ENCODE measurements at regions not wholly inside any gene's neighbourhood (a gene's known extent, or its start where the extent isn't known, plus 50 kb on each side); places are given as distances from the start of the nearest gene placed in this dataset.

DNA sequence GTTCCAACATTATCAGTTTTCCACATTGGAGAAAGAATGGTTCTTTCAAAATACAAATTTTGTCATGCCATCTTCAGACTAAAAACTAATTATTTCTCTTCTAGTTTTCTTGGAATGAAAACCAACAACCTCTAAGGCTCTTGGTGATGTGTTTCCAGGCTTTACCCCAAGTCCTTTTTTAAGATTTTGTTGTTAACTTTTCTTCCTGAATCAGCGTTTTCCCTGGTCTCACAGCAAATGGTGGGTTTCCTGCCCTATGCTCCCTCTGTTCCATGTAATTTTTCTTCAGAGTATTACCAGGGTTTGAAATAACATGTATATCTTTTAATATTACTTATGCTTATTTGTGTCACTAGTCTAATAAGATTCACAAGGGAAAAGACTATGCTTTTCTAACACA is 1311.9 kb downstream of the LRFN5 start:
- DNase-seq (ENCODE audit: low read depth) = no peak

DNA sequence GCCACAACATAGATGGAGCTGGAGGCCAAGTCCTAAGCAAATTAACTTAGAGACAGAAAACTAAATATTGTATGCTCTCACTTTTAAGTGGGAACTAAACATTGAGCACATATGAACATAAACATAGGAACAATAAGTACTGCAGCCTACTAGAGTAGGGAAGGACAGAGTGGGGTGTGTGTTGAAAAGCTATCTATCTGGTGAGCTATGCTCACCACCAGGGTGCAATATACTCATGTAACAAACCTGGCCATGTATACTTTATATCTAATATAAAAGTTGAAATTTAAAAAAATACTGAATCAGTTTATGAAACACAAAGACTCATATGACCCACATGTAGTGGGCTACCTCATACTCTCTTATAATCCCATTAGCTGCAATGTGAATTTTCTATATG is 1305.0 kb downstream of the LRFN5 start:
- peak; percentile 17 for DNase-seq (ENCODE audit: low read depth)

DNA sequence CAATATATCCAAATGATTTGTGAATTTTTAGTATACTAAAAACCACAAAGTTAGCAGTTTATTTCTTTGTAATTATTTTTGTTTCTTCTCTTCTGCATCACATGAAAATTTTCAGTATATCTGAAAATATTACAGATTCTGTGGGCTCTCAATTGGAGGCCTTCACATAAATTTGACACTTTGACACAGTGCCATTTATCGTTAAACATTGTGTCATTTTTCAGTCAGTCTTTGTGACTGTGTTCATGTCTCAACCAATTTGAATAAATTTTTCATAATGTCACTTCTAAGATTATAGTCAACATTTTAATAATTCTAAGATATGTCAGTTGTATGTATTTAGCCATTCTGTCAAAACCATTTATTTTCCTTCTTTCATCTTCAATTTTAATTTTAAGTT is 1303.0 kb downstream of the LRFN5 start:
- no peak for DNase-seq (ENCODE audit: low read depth)

DNA sequence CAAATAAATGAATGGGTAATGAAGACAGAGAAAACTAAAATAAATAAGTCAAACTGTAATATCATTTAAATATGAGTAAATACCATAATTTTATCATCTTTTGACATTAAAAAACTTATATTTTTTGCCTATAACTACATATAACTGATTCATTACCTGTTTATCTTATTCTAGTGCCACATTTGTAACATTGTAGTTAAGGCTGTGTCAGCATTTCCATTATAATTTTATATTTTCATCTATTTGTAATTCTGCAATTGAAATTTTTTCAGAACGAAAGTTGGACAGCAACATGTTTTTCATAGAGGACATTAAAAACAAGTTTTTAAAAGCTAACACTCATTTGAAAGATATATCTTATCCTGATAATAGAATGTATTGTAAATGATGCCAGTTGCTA is 1286.5 kb downstream of the LRFN5 start:
- DNase-seq (ENCODE audit: low read depth) = no peak

DNA sequence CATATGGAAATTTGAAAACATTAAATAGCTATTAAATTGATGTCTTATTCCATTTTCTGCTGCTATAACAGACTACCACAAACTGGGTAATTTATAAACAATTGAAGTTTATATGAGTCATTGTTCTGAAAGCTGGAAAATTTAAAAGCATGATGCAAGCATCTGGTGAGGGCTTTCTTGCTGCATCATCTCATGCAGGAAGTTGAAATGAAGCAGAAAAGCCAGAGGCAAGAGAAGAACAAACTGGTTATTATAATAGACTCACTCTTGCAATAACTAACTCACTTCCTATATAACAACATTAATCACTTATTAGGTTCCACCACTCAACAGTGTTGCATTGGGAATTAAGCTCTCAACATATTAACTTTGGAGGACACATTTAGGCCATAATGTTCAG is 1277.4 kb downstream of the LRFN5 start:
- DNase-seq (ENCODE audit: low read depth) = peak; percentile 87

DNA sequence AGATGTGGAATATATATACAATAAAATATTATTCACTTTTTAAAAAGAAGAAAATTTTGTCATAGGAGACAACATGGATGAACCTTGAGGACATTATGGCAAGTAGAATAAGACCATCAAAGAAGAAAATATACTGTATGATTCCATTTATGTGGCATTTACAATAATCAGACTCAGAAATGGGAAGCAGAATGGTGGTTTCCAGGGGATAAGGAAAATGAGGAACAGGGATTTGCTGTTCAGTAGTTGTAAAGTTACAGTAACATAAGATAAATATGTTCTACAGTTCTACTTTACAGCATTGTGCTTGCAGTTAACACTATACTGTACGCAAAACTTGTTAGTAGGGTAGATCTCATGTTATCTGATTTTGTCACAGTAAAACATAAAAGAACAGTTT is 1271.0 kb downstream of the LRFN5 start:
- DNase-seq (ENCODE audit: low read depth) = no peak

DNA sequence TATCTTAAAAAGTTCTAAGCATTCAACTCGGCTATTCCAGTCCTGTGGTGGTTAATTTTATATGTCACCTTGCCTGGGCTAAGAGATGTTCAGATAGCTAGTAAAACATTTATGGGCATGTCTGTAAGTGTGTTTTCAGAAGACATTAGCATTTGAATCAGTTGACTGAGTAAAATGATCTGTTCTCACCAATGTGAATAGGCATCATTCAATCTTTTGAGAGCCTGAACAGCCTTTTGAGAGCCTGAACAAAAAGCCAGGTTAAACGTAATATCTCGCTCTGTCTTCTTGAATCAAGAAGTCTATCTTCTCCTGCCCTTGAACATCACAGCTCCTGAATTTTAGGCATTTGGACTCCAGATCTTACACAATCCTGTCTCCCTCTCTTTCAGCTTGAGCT is 1266.1 kb downstream of the LRFN5 start:
- no peak for DNase-seq (ENCODE audit: low read depth)

DNA sequence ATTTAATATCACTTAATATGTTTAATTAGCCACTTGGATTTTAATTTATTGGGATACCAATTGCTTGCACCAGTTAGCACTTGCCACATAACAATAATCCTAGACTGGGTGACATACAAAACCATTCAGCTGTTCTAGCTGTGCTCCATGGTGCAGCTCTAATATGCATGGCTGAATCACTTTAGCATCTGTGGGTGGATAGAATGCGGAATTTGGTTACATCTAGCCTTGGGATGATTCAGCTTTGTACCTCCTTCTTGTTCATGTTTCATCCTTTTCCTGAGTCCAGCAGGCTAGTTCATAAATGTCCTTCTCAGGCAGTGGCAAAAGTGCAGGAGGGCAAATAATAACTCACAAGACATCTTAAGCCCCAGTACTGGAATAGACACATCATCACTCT is 1263.0 kb downstream of the LRFN5 start:
- DNase-seq (ENCODE audit: low read depth) = peak; percentile 67

DNA sequence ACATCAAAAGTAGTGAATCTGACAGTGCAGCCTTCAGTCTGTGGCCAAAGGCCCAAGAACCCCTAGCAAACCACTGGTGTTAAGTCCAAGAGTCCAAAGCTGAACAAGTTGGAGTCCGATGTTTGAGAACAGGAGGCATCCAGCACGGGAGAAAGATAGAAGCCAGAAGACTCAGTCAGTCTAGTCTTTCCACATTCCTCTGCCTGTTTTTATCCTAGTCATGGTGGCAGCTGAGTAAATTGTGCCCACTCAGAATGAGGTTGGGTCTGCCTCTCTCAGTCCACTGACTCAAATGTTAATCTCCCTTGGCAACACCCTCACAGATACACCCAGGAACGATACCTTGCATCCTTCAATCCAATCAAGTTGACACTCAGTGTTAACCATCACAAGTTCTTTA is 1255.4 kb downstream of the LRFN5 start:
- DNase-seq (ENCODE audit: low read depth) = no peak

DNA sequence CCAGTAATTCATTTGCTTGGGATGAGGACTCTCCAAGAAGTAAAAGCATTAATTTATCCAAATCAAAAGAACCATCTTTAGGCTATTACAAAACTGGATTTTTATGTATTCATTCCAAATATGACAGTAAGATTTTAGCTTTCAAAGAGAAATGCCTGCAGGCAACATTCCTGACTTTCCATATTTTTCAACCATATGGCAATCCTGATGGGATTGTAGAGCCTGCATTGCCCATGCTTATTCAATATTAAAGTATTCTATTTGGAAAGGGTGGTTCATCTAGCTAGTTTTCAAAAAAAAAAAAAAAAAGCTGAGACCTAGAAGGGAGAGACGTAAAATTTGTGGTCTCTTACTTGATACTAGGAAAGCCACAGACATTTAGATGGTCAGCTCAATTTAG is 1253.7 kb downstream of the LRFN5 start:
- DNase-seq (ENCODE audit: low read depth) = no peak

DNA sequence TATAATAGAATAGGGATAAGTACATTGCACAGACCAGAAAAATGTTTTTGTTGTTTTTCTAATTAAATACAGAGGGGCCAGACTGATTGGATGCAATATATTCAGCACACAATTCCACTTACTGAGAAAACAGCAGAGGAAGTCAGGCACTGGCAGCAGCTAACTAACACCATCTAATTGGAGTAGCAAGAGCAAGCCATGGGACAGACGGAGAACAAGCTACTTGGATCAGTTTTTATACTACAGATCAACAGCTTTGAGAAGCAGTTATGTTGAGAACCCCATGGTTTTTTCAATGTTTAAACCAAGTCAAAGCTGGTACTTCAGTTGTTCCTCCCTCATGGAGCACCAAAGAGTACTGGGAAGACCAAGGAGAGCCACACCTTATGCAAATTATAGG is 1249.4 kb downstream of the LRFN5 start:
- DNase-seq (ENCODE audit: low read depth) = no peak

DNA sequence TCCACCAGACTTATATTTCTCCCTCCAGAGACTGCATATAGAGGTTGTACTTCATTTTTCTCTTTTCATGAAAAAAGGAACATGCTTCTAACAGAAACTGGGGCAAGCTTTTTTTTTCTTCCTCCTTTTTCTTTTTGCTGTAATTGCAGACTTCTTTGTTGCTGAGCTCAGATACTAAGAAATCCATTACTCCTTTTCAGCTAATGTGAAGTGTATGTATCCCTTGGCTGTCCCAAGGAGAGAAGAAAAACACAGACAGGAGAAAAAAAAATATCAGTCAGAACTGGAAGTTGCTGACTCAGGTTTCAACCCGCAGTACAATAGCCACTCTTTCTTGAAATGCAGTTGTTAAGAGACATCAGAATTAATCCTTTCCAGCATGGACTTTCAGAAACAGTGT is 1248.4 kb downstream of the LRFN5 start:
- DNase-seq (ENCODE audit: low read depth) = peak; percentile 7

DNA sequence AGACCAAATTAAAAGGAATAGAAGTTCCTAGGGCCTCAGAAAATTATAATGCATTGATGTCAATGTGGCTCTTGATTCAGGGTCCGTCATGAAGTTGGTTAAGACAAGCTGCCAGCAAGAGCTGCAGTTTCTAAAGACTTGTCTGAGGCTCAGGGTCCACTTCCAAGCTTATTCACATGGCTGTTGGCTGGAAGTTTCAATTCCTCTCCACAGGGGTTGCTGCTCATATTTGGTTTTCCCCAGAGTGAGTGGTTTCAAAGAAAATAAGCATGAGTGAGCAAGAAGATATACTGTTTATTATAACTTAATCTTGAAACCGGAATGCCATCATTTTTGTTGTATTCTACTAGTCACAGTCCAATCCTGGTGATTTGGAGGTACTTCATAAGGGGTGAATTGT is 1247.4 kb downstream of the LRFN5 start:
- no peak for DNase-seq (ENCODE audit: low read depth)

DNA sequence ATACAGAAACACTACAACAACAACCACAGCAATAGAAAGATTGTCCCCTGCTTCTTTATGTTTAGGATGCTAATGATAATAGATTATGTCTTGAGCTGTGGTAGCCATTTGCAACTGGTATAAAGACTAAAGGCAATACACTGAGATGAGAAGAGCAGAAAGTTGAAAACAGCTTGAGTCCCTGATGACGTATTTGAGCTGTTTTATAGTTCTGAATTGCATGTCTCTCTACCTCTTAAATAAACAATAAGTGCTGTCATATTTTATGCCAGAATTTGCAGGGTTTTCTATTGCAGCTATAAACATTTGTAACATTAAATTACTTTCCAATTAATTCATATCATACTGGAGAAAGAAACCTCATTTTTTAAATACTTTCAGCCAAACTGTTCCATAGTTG is 1242.0 kb downstream of the LRFN5 start:
- no peak for DNase-seq (ENCODE audit: low read depth)

DNA sequence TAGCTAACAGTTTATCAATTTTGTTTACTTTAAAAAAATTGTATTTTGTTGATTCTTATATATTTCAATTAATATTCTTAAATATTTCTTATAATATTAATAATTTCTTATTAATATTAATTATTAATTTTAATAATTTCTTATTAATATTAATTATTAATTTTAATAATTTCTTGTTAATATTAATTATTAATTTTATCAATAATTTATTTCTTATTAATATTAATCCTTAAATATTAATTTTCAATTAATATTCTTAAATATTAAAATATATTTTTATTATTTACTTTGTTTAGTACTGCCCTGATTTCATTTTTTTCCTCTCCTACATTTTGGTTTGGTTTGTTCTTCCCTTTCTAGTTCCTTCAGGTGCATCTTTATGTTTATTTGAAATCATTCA is 1208.1 kb downstream of the LRFN5 start:
- no peak for DNase-seq (ENCODE audit: low read depth)

DNA sequence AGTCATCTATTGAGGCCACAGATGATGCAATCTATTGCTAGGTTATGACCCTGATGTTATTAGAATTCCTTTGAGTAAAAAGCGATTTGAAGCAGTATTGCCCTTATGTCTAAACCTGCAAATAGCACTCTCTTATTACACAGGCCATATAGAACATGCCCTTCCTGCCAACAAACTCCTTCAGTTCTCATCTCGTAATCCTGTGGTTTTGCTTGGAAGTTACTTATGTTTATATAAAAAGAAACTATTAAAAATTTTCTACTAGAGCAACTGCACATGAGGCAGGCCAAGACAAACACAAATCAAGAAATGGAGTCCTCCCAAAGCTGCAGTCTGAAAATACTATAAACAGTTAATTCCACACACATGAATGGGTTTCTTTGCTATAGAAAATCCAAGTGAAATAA is 1200.2 kb downstream of the LRFN5 start:
- peak; percentile 74 for DNase-seq (ENCODE audit: low read depth)

DNA sequence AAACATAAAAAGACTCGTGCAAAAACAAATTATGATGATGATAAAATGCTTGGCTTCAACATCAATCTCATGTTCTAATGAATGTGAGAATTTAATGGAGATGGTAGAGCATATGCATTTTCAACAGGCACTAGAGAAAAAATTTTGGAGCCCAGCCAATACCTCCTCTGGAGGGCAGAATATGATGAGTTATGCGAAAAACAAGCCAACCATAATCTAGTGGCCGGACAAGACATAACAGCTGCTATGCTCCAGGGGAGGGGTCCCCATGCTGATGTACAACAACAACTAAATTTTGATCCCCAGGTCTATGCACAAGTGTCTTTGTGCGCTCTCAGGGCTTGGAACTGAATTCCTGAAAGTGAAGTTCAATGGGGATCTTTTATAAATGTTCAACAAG is 1197.5 kb downstream of the LRFN5 start:
- no peak for DNase-seq (ENCODE audit: low read depth)

DNA sequence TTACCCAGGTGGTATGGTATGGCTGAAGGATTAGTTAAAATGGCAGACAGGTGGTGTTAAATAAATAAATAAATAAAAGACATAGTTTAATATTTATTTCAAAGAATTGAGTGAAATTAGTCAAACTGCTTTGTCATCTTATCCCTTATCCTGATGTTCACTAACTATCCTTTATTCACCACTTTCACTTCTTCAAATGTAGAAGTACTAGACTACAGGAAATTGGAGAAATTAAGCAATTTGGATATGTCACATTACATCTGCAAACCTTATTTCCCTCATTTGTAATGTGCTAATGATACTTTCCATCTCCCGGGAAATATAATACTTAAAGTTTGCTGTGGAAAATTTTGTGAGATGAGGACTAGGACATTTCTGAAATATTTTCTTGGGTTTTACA is 1195.7 kb downstream of the LRFN5 start:
- DNase-seq (ENCODE audit: low read depth) = no peak

DNA sequence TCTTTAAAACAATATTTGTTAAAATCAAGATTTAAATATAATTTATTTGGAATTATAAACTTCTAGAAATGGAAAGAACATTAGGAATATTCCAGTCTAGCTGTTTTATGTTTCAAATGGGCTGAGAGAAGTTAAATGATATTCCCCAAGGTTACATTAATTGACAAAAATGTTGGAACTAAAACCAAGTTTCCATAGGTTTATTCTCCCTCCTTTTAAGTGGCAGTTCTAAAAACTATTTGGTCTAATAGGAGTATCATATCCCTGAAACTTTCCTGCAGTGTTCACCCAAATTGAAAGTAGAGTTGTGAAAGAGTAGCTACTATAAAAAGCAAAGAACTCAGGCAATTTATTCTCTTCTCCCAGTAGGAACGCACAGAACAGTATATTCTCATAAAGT is 1185.5 kb downstream of the LRFN5 start:
- DNase-seq (ENCODE audit: low read depth) = no peak

DNA sequence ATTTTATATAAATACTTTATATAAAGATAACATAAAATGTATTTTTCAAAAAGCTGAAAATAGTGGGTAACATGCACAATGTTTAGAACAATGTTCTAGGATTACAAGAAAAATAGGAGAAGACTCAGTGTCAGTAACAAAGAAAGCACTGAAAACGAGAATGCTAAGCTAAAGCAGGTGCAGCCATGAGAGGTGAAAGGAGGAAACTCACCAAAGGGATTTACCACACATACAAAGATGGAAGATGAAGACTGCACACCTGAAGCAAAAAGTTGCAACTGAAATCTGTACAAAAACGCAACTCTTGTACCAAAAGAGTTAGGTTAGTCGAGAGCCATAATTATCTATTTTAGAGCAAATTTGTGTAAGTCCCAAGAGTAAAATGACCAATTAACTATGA is 1176.1 kb downstream of the LRFN5 start:
- no peak for DNase-seq (ENCODE audit: low read depth)

DNA sequence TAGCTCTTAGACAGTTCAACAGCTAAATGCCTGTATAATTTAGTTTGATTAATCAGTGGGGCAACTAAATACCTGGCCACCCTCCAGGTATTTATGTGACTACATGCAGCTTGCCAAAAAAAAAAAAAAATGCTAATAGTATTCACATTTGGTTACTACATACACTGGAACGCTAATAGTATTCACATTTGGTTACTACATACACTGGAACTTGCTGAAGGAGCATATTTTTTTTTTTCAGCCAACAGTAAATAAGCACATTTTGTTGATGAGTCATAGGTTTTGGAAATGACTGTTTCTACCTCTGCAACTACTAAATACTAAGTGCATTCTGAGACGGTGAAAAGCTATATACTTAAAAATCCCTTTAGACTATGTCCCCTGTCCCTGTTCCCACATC is 1172.3 kb downstream of the LRFN5 start:
- peak; percentile 36 for DNase-seq (ENCODE audit: low read depth)

DNA sequence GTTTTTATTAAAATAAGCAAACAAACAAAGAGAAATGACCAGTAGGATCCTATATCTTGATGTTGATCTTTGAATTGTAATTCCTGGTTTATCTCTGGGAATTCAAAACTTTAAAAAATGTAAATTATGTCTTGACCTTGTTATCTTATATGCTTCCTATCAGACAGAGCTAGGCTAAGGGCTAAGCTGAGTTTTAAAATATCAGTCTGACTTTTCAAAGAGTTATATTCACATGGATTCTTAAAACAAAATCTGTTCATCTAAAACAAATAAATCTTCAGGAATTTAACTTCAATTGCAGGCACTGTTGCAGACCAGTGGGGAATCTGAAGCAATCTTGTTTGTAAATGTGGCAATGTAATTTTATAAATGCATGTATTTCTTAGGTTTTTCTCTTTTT is 1144.1 kb downstream of the LRFN5 start:
- DNase-seq (ENCODE audit: low read depth) = peak; percentile 19

DNA sequence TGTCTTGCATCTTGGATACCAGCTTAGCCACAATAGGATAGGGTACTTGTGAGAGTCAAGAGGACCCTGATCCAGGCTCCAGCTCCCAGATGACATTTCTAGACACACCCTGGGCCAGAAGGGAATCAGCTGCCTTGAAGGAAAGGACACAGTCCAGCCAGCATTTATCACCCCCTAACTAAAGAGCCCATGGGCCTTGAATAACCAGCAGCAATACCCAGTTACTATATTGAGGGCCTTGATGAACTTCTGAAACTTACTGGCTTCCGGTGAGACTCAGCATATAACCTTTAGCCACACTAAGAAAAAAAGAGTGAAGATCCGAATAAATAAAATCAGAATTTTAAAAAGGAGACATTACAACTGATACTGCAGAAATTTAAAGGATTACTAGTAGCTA is 1135.4 kb downstream of the LRFN5 start:
- no peak for DNase-seq (ENCODE audit: low read depth)

DNA sequence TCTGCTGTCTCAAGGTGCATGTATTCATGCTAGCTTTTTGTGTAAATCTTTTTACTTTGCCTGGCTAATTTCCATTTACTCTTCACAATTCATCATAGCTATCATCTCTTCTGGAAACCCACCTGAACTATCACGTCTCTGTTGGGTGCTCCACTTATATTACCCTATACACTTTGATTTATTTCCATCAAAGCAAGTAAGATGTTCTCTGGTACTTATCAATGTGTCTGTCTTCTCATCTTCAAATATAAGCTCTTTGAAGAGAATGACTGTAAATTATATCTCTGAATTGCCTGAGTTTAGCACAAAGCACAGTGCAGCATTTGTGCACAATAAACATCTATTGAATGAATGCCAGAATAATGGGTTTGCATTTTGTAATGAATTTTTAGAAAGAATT is 1129.7 kb downstream of the LRFN5 start:
- no peak for DNase-seq (ENCODE audit: low read depth)

DNA sequence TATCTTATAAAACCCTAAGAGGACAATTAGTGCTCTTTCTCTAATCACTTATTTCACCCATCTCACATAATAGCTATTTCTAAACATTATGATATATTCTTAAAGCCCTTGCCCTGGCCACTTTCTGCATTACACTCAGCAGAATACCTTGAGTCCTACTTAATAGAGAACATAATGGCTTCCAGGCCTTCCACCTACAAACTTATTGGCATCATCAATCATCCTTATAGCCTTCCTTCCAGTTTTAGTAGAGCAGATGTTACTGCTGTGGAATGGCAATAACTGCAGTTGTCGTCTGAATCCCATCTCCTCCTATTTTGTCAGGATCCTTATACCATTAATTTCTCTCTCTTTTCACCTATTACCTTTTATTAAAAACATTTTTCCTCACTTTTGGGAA is 1127.4 kb downstream of the LRFN5 start:
- DNase-seq (ENCODE audit: low read depth) = no peak
